ENCODE measurements at regions not wholly inside any gene's neighbourhood (a gene's known extent, or its start where the extent isn't known, plus 50 kb on each side); places are given as distances from the start of the nearest gene placed in this dataset.

DNA sequence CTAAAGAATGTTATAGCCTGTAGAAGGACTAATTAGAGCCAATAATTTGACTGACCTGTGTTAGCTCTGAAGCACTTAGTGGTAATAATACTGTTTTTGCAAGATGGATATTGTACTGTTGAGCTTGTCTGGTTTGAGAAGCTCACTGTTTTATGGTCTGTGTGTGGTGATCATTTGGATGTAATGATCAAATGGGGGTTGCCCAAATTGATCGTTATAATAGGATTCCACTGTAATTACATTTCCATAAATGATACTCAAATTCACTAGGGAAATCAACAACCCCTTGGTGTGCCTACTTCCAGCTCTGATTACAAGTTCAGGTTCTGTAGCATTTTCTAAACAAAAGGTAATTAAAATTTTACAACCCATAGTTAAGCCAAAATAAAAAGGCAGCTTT, 971.4 kb downstream of the TTLL7 start:
- TF ChIP-seq CTCF (IDR thresholded peaks at IDR 0.05 in 2 of 3, conservative IDR thresholded peaks at IDR 0.05 in 1 of 3; ENCODE audit: control insufficient read depth in 2 of 3, extremely low read depth in 1 of 3, insufficient read depth in 1 of 3, low read depth in 3 of 3, low read length in 3 of 3), result no peak
- TF ChIP-seq ZNF274 (IDR thresholded peaks at IDR 0.05; ENCODE audit: insufficient read depth, insufficient read length), result no peak
- TF ChIP-seq, protein P1, sequence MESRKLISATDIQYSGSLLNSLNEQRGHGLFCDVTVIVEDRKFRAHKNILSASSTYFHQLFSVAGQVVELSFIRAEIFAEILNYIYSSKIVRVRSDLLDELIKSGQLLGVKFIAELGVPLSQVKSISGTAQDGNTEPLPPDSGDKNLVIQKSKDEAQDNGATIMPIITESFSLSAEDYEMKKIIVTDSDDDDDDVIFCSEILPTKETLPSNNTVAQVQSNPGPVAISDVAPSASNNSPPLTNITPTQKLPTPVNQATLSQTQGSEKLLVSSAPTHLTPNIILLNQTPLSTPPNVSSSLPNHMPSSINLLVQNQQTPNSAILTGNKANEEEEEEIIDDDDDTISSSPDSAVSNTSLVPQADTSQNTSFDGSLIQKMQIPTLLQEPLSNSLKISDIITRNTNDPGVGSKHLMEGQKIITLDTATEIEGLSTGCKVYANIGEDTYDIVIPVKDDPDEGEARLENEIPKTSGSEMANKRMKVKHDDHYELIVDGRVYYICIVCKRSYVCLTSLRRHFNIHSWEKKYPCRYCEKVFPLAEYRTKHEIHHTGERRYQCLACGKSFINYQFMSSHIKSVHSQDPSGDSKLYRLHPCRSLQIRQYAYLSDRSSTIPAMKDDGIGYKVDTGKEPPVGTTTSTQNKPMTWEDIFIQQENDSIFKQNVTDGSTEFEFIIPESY (IDR thresholded peaks at IDR 0.05), result no peak
- no peak for TF ChIP-seq KLF5 (IDR thresholded peaks at IDR 0.05; ENCODE audit: partially characterized antibody)
